ENCODE measurements at regions not wholly inside any gene's neighbourhood (a gene's known extent, or its start where the extent isn't known, plus 50 kb on each side); places are given as distances from the start of the nearest gene placed in this dataset.

DNA sequence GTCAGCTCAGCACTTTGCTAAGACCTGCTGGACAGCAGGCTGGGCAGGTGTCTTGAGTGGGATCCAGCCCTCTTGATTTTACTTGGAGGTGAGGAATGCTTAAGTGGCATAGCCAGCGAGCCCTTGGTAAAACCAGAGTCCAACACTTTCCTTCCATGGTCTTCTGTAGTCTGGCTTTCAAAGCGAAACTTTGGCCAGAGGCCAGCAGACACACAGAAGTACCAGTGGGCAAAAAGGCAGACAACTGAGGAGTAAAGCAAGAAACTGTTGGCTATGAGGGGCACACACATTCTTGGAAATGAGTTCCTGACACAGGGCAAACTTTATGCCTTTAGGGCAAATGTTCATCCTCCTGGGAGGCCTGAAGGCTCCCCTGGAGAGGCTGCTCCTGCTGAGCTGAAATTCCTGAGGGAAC, 281.0 kb upstream of the POU3F1 start:
- TF ChIP-seq, protein P1, sequence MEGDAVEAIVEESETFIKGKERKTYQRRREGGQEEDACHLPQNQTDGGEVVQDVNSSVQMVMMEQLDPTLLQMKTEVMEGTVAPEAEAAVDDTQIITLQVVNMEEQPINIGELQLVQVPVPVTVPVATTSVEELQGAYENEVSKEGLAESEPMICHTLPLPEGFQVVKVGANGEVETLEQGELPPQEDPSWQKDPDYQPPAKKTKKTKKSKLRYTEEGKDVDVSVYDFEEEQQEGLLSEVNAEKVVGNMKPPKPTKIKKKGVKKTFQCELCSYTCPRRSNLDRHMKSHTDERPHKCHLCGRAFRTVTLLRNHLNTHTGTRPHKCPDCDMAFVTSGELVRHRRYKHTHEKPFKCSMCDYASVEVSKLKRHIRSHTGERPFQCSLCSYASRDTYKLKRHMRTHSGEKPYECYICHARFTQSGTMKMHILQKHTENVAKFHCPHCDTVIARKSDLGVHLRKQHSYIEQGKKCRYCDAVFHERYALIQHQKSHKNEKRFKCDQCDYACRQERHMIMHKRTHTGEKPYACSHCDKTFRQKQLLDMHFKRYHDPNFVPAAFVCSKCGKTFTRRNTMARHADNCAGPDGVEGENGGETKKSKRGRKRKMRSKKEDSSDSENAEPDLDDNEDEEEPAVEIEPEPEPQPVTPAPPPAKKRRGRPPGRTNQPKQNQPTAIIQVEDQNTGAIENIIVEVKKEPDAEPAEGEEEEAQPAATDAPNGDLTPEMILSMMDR (IDR thresholded peaks at IDR 0.05) = no peak
- no peak for TF ChIP-seq POLR2A (IDR thresholded peaks at IDR 0.05)

Measured in adrenal gland (tissue), 5 donors.